GM23338 (cell line): ENCODE measurements at regions not wholly inside any gene's neighbourhood (a gene's known extent, or its start where the extent isn't known, plus 50 kb on each side); places are given as distances from the start of the nearest gene placed in this dataset.

Experiments used
- CTCF ChIP-seq, 2 experiments: fragments of 200-600 bp in 1 of 2; sonication (generic) in 1 of 2; conservative IDR thresholded peaks; 2 replicates each; pipeline versions ENCODE4 v1.5.1 to v1.6.1; 2016 to 2017; ENCODE audit warnings: antibody characterized with exemption in 2 of 2, low read depth in 2 of 2, mild to moderate bottlenecking in 2 of 2, moderate library complexity in 1 of 2
- ETS1 ChIP-seq: IDR thresholded peaks from 2 replicates; pipeline ENCODE4 v1.6.1; 2016; ENCODE audit warnings: antibody characterized with exemption
- EZH2 ChIP-seq: fragments of 200-600 bp; sonication (generic); IDR thresholded peaks from one replicate; pipeline ENCODE4 v1.8.0; 2017; ENCODE audit warnings: antibody characterized with exemption, mild to moderate bottlenecking, low read depth; ENCODE audit not compliant: unreplicated experiment
- POLR2AphosphoS5 ChIP-seq: IDR thresholded peaks from 2 replicates; pipeline ENCODE4 v1.6.1; 2016; ENCODE audit warnings: antibody characterized with exemption, low read depth
- REST ChIP-seq: IDR thresholded peaks from one replicate; pipeline ENCODE4 v1.6.1; 2018; ENCODE audit warnings: antibody characterized with exemption; ENCODE audit not compliant: unreplicated experiment

- TF ChIP-seq CTCF (conservative IDR thresholded peaks at IDR 0.05; ENCODE audit: low read depth in 2 of 2) (no peak), EZH2 (no peak), REST (no peak), POLR2AphosphoS5 (no peak), ETS1 (no peak)
Observed at GRCh38 chr5:133891390-133891789, 77.0 kb downstream of the C5orf15 start.
